LNCaP clone FGC (cell line): ENCODE measurements at regions not wholly inside any gene's neighbourhood (a gene's known extent, or its start where the extent isn't known, plus 50 kb on each side); places are given as distances from the start of the nearest gene placed in this dataset.

Experiments
- DNase-seq: peaks from one replicate; pipeline ENCODE4 v3.0.0-alpha.2; 2011; ENCODE audit warnings: low read depth
- H3K4me3 ChIP-seq: 2 replicates; pipeline ENCODE4 v1.5.1; 2011; ENCODE audit warnings: mild to moderate bottlenecking, low read depth, low read length, control low read depth
- CTCF ChIP-seq: IDR thresholded peaks from 2 replicates; pipeline ENCODE4 v1.5.1; 2012; ENCODE audit warnings: mild to moderate bottlenecking; ENCODE audit not compliant: control insufficient read depth, insufficient read depth; ENCODE audit errors: extremely low read depth

GRCh38 chr17:73976147-73976546, 227.3 kb upstream of the RPL38 start:
- no peak overlapping the region for H3K4me3 ChIP-seq
- DNase-seq: no peak
- TF ChIP-seq CTCF: no peak

- DNase-seq: no peak
- H3K4me3 ChIP-seq: no peak overlapping the region
- no peak for TF ChIP-seq CTCF
Measured at GRCh38 chr17:73976676-73977521, 226.6 kb upstream of the RPL38 start.

- no peak for DNase-seq
- H3K4me3 ChIP-seq: no peak overlapping the region
- no peak for TF ChIP-seq CTCF
Measured at GRCh38 chr17:73980517-73980916, 223.0 kb upstream of the RPL38 start.

GRCh38 chr17:73982871-73983270, 220.6 kb upstream of the RPL38 start:
- no peak for TF ChIP-seq CTCF
- H3K4me3 ChIP-seq: no peak overlapping the region
- no peak for DNase-seq

- no peak for TF ChIP-seq CTCF
- H3K4me3 ChIP-seq: no peak overlapping the region
- no peak for DNase-seq
Measured at GRCh38 chr17:73983621-73984400, 219.7 kb upstream of the RPL38 start.

- DNase-seq: no peak
- H3K4me3 ChIP-seq: no peak overlapping the region
- no peak for TF ChIP-seq CTCF
Measured at GRCh38 chr17:73984941-73985340, 218.5 kb upstream of the RPL38 start.
